IMR-90 (cell line): ENCODE measurements at regions not wholly inside any gene's neighbourhood (a gene's known extent, or its start where the extent isn't known, plus 50 kb on each side); places are given as distances from the start of the nearest gene placed in this dataset.

Experiments used
- ATAC-seq: fragments of 200-7000 bp; cut with Tn5 transposase; 2 replicates; pipeline ENCODE4 v1.9.1; 2020; ENCODE audit warnings: low read depth, mild to moderate bottlenecking, moderate library complexity
- BruUV-seq: library from RNA; stranded (reverse); fragments of 400-500 nt; replicated peaks from 2 replicates; lab custom pipeline; 2021; lab: Mats Ljungman, UMichigan
- CTCF ChIA-PET: fragments of 300-600 bp; formaldehyde crosslinking; extraction: SDS; loops from one replicate; lab custom pipeline; 2021; ENCODE audit warnings: antibody characterized with exemption; lab: Yijun Ruan, JAX
- POLR2A ChIA-PET: fragments of 300-600 bp; sonication (Branson Sonifier 250); formaldehyde crosslinking; loops from one replicate; lab custom pipeline; 2022; ENCODE audit warnings: antibody characterized with exemption; ENCODE audit not compliant: unreplicated experiment; lab: Charles Lee
- DNase-seq: peaks from one replicate; pipeline ENCODE4 v3.0.0; 2013
- H2AFZ ChIP-seq: replicated peaks from 2 replicates; pipeline ENCODE3; 2013; ENCODE audit warnings: low read length, mild to moderate bottlenecking; ENCODE audit not compliant: poor library complexity
- H2AK5ac ChIP-seq: 2 replicates; pipeline ENCODE4 v1.6.1; 2013; ENCODE audit warnings: low read depth, low read length, inconsistent platforms
- H2AK9ac ChIP-seq: replicated peaks from 2 replicates; pipeline ENCODE3; 2013; ENCODE audit warnings: mild to moderate bottlenecking, low read depth, low read length, moderate library complexity; ENCODE audit not compliant: poor library complexity
- H2BK120ac ChIP-seq: 2 replicates; pipeline ENCODE4 v1.6.1; 2013; ENCODE audit warnings: low read depth, low read length, inconsistent platforms
- H2BK15ac ChIP-seq: 3 replicates; pipeline ENCODE4 v1.6.1; 2013; ENCODE audit warnings: low read depth, low read length, inconsistent platforms
- H2BK20ac ChIP-seq: 2 replicates; pipeline ENCODE4 v1.6.1; 2013; ENCODE audit warnings: low read depth, mild to moderate bottlenecking, inconsistent platforms, low read length, moderate library complexity
- H2BK5ac ChIP-seq: 2 replicates; pipeline ENCODE4 v1.6.1; 2013; ENCODE audit warnings: mild to moderate bottlenecking, low read depth, low read length, inconsistent platforms; ENCODE audit not compliant: poor library complexity, severe bottlenecking
- H3K14ac ChIP-seq: replicated peaks from 2 replicates; pipeline ENCODE4 v1.6.1; 2013; ENCODE audit warnings: low read depth, low read length, inconsistent platforms
- H3K18ac ChIP-seq: 2 replicates; pipeline ENCODE4 v1.6.1; 2013; ENCODE audit warnings: low read depth, low read length, control low read depth
- H3K23ac ChIP-seq: 2 replicates; pipeline ENCODE4 v1.6.1; 2013; ENCODE audit warnings: low read depth, low read length, inconsistent platforms
- H3K27ac ChIP-seq: 2 replicates; pipeline ENCODE4 v1.5.1; 2013; ENCODE audit warnings: mild to moderate bottlenecking, control low read depth, low read length; ENCODE audit not compliant: insufficient read depth
- H3K27me3 ChIP-seq: 2 replicates; pipeline ENCODE4 v1.6.1; 2013; ENCODE audit warnings: low read length; ENCODE audit not compliant: control insufficient read depth, insufficient read depth
- H3K36me3 ChIP-seq: 2 replicates; pipeline ENCODE4 v1.6.1; 2013; ENCODE audit warnings: low read length, mixed read lengths; ENCODE audit not compliant: control insufficient read depth, insufficient read depth
- H3K4ac ChIP-seq: 2 replicates; pipeline ENCODE4 v1.6.1; 2013; ENCODE audit warnings: low read depth, low read length, inconsistent platforms
- H3K4me1 ChIP-seq: 2 replicates; pipeline ENCODE4 v1.6.1; 2013; ENCODE audit warnings: low read length, mixed read lengths; ENCODE audit not compliant: control insufficient read depth, insufficient read depth
- H3K4me2 ChIP-seq: 2 replicates; pipeline ENCODE4 v1.6.1; 2013; ENCODE audit warnings: low read depth, mild to moderate bottlenecking, control low read depth, low read length, moderate library complexity
- H3K4me3 ChIP-seq: 2 replicates; pipeline ENCODE4 v1.5.1; 2013; ENCODE audit warnings: low read depth, mild to moderate bottlenecking, control low read depth, low read length, moderate library complexity; ENCODE audit not compliant: insufficient read depth
- H3K56ac ChIP-seq: 2 replicates; pipeline ENCODE4 v1.6.1; 2013; ENCODE audit warnings: low read length, inconsistent platforms; ENCODE audit not compliant: insufficient read depth; ENCODE audit errors: extremely low read depth
- H3K79me1 ChIP-seq, 2 experiments: 2 replicates each; pipeline ENCODE4 v1.6.1; 2013; ENCODE audit warnings: low read length in 2 of 2, inconsistent platforms in 1 of 2, low read depth in 1 of 2
- H3K9ac ChIP-seq: 2 replicates; pipeline ENCODE4 v1.6.1; 2013; ENCODE audit warnings: low read depth, low read length, control low read depth
- H3K9me1 ChIP-seq: 2 replicates; pipeline ENCODE4 v1.6.1; 2013; ENCODE audit warnings: low read length, inconsistent platforms; ENCODE audit not compliant: insufficient read depth
- H3K9me3 ChIP-seq: 2 replicates; pipeline ENCODE4 v1.6.1; 2013; ENCODE audit warnings: low read length; ENCODE audit not compliant: control insufficient read depth, insufficient read depth
- H4K20me1 ChIP-seq: 2 replicates; pipeline ENCODE4 v1.6.1; 2013; ENCODE audit warnings: low read length, inconsistent platforms; ENCODE audit not compliant: insufficient read depth
- H4K5ac ChIP-seq: 2 replicates; pipeline ENCODE4 v1.6.1; 2013; ENCODE audit warnings: mild to moderate bottlenecking, low read depth, low read length, control low read depth
- H4K8ac ChIP-seq, 2 experiments: 2 replicates each; pipeline ENCODE4 v1.6.1; 2013; ENCODE audit warnings: low read depth in 2 of 2, low read length in 2 of 2, control low read depth in 1 of 2, inconsistent platforms in 1 of 2
- H4K91ac ChIP-seq: 2 replicates; pipeline ENCODE4 v1.6.1; 2013; ENCODE audit warnings: low read depth, low read length, inconsistent platforms; ENCODE audit not compliant: insufficient read depth
- CEBPB ChIP-seq: IDR thresholded peaks from 2 replicates; pipeline ENCODE4 v1.6.1; 2012; ENCODE audit warnings: low read depth, low read length, improper control_type of control experiment
- CHD1 ChIP-seq: IDR thresholded peaks from 2 replicates; pipeline ENCODE4 v1.6.1; 2012; ENCODE audit warnings: low read depth, low read length, improper control_type of control experiment
- FOS ChIP-seq: fragments of 150-350 bp; IDR thresholded peaks from 2 replicates; pipeline ENCODE4 v1.6.1; 2016; ENCODE audit warnings: low read depth, low read length
- MAFK ChIP-seq: IDR thresholded peaks from 2 replicates; pipeline ENCODE4 v1.6.1; 2012; ENCODE audit warnings: low read depth, low read length, improper control_type of control experiment
- POLR2A ChIP-seq: IDR thresholded peaks from 2 replicates; pipeline ENCODE4 v1.6.1; 2012; ENCODE audit warnings: mild to moderate bottlenecking, low read depth, low read length
- RAD21 ChIP-seq: IDR thresholded peaks from 2 replicates; pipeline ENCODE4 v1.6.1; 2012; ENCODE audit warnings: low read length, improper control_type of control experiment
- SMC3 ChIP-seq: fragments of 150-350 bp; IDR thresholded peaks from 2 replicates; pipeline ENCODE4 v1.6.1; 2016; ENCODE audit warnings: low read depth, mild to moderate bottlenecking, antibody characterized with exemption, low read length, moderate library complexity
- USF2 ChIP-seq: fragments of 150-350 bp; IDR thresholded peaks from 2 replicates; pipeline ENCODE4 v1.6.1; 2017; ENCODE audit warnings: mild to moderate bottlenecking, antibody characterized with exemption, low read length, low read depth
- WGBS, 2 experiments: methylation state at CpG; one replicate each; pipeline versions ENCODE4 v1.1.5 to v1.1.7; 2013; ENCODE audit warnings: missing lambda C conversion rate in 2 of 2; ENCODE audit not compliant: insufficient read length in 1 of 2; ENCODE audit errors: extremely low coverage in 2 of 2; 5-methylcytosine and 5-hydroxymethylcytosine counted together
- dilution Hi-C: fragments of 300-500 bp; cut with HindIII; formaldehyde crosslinking; loops from one replicate; pipeline ENCODE4 v1.14.3; 2018; ENCODE audit warnings: low sequenced_read_pairs; ENCODE audit not compliant: unreplicated experiment
- in situ Hi-C: fragments of 300-500 bp; cut with MboI; formaldehyde crosslinking; loops from 3 replicates; pipeline ENCODE4 v1.14.3; 2019; ENCODE audit warnings: low sequenced_read_pairs, inconsistent platforms, mixed read lengths
- intact Hi-C: fragments of 100-400 bp; cut with micrococcal nuclease; formaldehyde crosslinking; loops from 2 replicates; pipeline ENCODE4 v1.10.0; 2022
- TF ChIP-seq, protein P1 (sequence below): conservative IDR thresholded peaks from 2 replicates; pipeline ENCODE4 v1.5.1; 2012; ENCODE audit warnings: mild to moderate bottlenecking, low read depth, low read length, improper control_type of control experiment

DNA sequence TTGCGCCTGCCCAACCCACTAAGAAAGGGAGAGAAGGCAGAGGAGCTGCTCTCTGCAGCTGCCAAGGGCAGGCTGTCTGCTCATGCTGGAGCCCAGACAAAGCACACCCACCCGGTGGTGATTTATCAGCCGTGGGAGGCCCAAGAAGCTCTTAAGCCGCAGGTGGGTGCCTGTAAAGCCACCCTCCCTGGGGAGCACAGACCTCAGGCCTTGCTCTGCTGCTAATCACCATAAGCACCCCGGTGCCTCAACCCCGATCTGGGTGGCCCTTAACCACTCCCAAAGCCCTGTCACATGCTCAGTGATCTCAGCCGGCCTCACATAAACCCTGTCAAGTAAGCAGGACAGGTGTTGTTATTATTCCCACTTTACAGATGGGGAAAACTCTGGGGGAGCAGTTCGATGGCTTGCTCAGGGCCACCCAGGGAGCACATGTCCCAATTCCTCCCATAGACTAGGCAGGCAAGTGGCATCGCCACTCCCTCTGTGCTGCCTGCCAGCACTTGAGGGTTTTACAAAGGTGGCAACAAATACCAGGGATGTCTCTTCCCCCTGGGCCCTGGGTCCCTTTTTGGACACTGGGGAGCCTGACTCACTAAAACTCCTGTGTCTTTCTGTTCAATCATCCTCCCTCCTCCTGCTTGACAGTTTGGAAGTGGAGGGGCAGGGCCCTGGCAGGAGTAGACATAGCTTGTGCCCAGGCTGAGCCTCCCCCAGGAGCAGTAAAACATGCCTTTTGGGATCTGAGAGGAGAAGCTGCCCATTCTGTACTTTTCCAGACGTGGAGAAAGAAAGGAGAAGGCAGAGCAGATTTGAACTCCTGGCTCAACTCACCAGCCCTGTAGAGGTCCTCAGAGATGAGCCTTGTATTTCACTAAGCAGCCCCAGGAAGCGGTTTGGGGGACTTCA is 299.3 kb downstream of the SOX9 start:
- intact Hi-C loops (loop anchor here (10.0 kb wide), 1 partner anchor 85 kb away; no protein-coding TSS in a partner anchor), dilution Hi-C loops (no loop called here), in situ Hi-C loops (no loop called here)
- Histone ChIP-seq H2AFZ (peak overlapping the region; percentile 27), H4K8ac (no peak overlapping the region; a peak in 1 of 4 replicates), H2BK5ac (no peak overlapping the region), H2BK15ac (peak overlapping the region; percentile 88; the same call in 1 of the 3 replicates), H2BK120ac (peak overlapping the region; percentile 44; the same call in 1 of the 2 replicates), H3K9ac (no peak overlapping the region), H3K27me3 (no peaks in the 10 kb centered on the region), H3K36me3 (no peaks in the 10 kb centered on the region), H3K14ac (peak overlapping the region; percentile 17), H3K9me1 (peaks cover 28% of the 10 kb centered on the region), H3K18ac (0 out of 2 replicates have a peak overlapping the region, but pooled peaks have one; percentile 8), H4K91ac (peak overlapping the region; percentile 27; the same call in 1 of the 2 replicates), H3K79me1 (peaks cover 10 to 63% of the 10 kb centered on the region in 2 experiments), H3K27ac (no peak overlapping the region; the same call in 1 of the 2 replicates), H2AK5ac (peak overlapping the region; percentile 69), H3K56ac (no peak overlapping the region), H4K5ac (peak overlapping the region; percentile 13; the same call in 1 of the 2 replicates), H3K9me3 (peaks cover 7% of the 10 kb centered on the region), H3K4me1 (peaks cover 23% of the 10 kb centered on the region), H3K4me2 (no peak overlapping the region), H3K4me3 (no peak overlapping the region), H3K23ac (no peak overlapping the region), H2AK9ac (no peak overlapping the region), H4K20me1 (no peaks in the 10 kb centered on the region), H3K4ac (peak overlapping the region; percentile 48), H2BK20ac (peak overlapping the region; percentile 81)
- TF ChIP-seq CHD1 (no peak), SMC3 (no peak), FOS (no peak), RAD21 (no peak), CEBPB (no peak), USF2 (no peak), MAFK (no peak), POLR2A (no peak)
- TF ChIP-seq, protein P1, sequence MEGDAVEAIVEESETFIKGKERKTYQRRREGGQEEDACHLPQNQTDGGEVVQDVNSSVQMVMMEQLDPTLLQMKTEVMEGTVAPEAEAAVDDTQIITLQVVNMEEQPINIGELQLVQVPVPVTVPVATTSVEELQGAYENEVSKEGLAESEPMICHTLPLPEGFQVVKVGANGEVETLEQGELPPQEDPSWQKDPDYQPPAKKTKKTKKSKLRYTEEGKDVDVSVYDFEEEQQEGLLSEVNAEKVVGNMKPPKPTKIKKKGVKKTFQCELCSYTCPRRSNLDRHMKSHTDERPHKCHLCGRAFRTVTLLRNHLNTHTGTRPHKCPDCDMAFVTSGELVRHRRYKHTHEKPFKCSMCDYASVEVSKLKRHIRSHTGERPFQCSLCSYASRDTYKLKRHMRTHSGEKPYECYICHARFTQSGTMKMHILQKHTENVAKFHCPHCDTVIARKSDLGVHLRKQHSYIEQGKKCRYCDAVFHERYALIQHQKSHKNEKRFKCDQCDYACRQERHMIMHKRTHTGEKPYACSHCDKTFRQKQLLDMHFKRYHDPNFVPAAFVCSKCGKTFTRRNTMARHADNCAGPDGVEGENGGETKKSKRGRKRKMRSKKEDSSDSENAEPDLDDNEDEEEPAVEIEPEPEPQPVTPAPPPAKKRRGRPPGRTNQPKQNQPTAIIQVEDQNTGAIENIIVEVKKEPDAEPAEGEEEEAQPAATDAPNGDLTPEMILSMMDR: no peak
- BruUV-seq: no TSS peak
- 88% methylated on average over 4 of the region's 11 CpGs; no CpG with 5 or more reads in 1 of the 2 experiments for WGBS, 2 experiments
- ATAC-seq (no peak), DNase-seq (no peak)
- ChIA-PET CTCF (no interaction called here), POLR2A (no interaction called here)
